ENCODE measurements at regions not wholly inside any gene's neighbourhood (a gene's known extent, or its start where the extent isn't known, plus 50 kb on each side); places are given as distances from the start of the nearest gene placed in this dataset.

DNA sequence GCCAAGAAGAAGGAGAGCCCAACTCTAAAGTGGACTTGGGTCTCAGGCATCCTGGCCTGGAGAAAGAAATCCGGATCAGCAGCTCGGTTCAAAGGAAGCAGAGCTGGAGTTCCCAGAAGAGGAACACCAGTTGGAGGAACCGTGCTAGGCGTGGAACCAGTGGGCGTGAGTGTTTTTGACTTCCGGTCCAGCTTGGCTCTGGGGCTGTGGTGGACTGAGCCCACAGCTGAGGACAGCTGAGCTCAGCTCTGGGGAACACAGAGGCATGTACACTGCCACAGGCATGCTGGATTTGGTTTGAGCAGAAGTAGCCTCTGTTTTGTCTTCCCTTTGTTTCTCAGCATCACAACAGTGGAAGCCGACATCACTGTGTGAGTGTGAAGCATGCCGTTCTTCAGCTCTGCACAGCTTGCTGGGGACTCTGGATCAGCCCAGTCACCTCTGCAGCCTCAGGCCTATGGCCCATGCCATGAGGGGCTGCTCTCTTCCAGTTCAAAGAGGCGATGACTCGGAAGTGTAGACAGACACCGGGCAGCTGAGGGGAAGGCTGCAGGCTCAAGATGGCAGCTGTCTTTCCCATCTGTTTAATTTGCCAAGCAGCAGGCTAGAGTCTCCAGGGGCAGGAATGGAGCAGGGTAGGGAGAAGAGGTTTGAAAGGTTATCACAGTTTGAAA lies 185.8 kb upstream of the UBE3A start:
- Histone ChIP-seq H3K27ac (ENCODE audit: low read depth, low read length) (no peak overlapping the region), H3K36me3 (ENCODE audit: insufficient read depth, low read length) (no peaks in the 10 kb centered on the region), H3K4me1 (ENCODE audit: insufficient read depth, low read length) (no peaks in the 10 kb centered on the region), H3K4me3 (ENCODE audit: low read length) (no peak overlapping the region), H3K27me3 (ENCODE audit: insufficient read depth, low read length) (no peaks in the 10 kb centered on the region), H3K9ac (ENCODE audit: low read depth, low read length) (no peak overlapping the region), H3K9me3 (ENCODE audit: insufficient read depth, low read depth, low read length) (no peaks in the 10 kb centered on the region)
- WGBS: 84% methylated on average over 11 of the region's 11 CpGs

DNA sequence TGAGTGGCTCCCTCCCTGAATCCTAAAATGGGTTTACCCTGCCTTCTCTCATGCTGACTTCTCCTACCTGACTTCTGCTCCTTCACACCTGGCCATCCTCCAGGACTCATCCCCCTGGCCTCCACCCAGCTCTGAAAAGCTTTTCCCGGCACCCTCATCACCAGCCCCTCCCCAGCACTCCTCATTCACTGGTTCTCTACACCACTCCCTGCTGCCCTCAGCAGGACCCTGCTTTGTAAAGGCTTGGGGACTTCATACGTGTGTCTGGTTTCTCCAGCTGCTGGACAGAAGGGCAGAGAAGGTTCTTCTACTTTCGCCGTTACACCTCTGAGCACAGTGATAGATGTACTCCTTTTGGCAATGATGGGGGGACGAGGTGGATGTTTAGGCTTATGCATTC lies 184.9 kb upstream of the UBE3A start:
- Histone ChIP-seq H3K36me3 (ENCODE audit: insufficient read depth, low read length) (no peaks in the 10 kb centered on the region), H3K9ac (ENCODE audit: low read depth, low read length) (no peak overlapping the region), H3K9me3 (ENCODE audit: insufficient read depth, low read depth, low read length) (no peaks in the 10 kb centered on the region), H3K27ac (ENCODE audit: low read depth, low read length) (no peak overlapping the region), H3K4me1 (ENCODE audit: insufficient read depth, low read length) (peaks cover 2% of the 10 kb centered on the region; the same call in 1 of the 2 replicates), H3K4me3 (ENCODE audit: low read length) (no peak overlapping the region), H3K27me3 (ENCODE audit: insufficient read depth, low read length) (no peaks in the 10 kb centered on the region)
- 75% methylated on average over 5 of the region's 5 CpGs for WGBS

DNA sequence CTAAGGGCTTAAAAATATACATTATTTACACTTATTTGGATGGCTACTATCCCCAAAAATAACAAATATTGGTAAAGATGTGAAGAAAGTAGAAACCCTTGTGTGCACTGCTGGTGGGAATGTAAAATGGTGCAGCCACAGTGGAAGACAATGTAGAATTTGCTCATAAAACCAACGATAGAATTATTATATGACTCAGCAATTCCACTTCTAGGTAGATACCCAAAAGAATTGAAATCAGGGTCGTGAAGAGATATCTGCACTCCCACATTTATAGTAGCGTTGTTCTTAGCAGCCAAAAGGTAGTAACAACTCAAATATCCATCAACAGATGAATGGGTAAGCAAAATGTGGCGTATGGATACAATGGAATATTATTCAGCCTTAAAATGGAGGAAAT lies 181.6 kb upstream of the UBE3A start:
- Histone ChIP-seq H3K9me3 (ENCODE audit: insufficient read depth, low read depth, low read length) (no peaks in the 10 kb centered on the region), H3K4me3 (ENCODE audit: low read length) (no peak overlapping the region), H3K27ac (ENCODE audit: low read depth, low read length) (no peak overlapping the region), H3K36me3 (ENCODE audit: insufficient read depth, low read length) (no peaks in the 10 kb centered on the region), H3K4me1 (ENCODE audit: insufficient read depth, low read length) (peaks cover 2% of the 10 kb centered on the region; the same call in 1 of the 2 replicates), H3K27me3 (ENCODE audit: insufficient read depth, low read length) (no peaks in the 10 kb centered on the region), H3K9ac (ENCODE audit: low read depth, low read length) (no peak overlapping the region)
- WGBS: 96% methylated on average over 4 of the region's 4 CpGs

DNA sequence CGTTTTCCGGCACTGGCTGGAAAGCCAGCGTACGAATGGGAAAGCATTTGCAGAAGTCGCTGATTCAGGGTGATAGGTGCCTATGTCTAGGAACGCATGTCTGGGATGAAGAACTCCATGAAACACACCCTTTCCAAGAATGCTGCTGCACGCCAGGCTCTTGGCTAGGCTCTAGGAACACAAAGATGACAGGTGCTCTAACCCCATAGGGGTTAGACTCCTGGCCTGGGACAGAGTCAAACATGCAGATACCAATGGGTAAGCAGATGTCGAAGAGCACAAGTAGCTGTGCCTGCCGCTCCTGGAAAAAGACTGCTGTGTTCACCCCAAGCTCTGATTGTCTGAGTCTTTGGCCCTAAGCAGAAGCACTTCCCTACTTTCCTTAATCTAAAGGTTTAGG lies 180.9 kb upstream of the UBE3A start:
- no peak overlapping the region for H3K9ac ChIP-seq (ENCODE audit: low read depth, low read length)
- no peak overlapping the region for H3K4me3 ChIP-seq (ENCODE audit: low read length)
- no peaks in the 10 kb centered on the region for H3K36me3 ChIP-seq (ENCODE audit: insufficient read depth, low read length)
- 82% methylated on average over 9 of the region's 9 CpGs for WGBS
- no peak overlapping the region for H3K27ac ChIP-seq (ENCODE audit: low read depth, low read length)
- no peaks in the 10 kb centered on the region for H3K27me3 ChIP-seq (ENCODE audit: insufficient read depth, low read length)
- no peaks in the 10 kb centered on the region for H3K9me3 ChIP-seq (ENCODE audit: insufficient read depth, low read depth, low read length)
- peaks cover 2% of the 10 kb centered on the region; the same call in 1 of the 2 replicates for H3K4me1 ChIP-seq (ENCODE audit: insufficient read depth, low read length)

DNA sequence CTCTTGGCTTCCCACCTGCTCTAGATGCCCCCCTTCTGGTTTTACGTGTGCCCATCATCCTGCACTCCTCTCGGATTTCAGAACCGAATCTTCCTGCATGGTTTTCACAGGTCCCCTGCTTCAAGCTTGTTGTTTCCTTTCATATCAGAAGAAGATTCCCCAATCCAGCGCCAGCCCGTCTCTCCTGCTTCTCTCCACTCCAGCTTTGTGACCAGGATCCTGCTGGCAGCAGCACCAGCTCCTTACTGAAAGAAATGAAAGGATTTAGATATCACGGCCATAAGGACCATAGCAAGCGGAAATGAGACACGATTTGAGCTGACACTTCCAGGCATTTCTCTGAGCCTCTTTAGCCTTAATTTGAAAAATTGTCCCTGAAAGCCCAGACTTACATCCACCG lies 180.3 kb upstream of the UBE3A start:
- H3K27ac ChIP-seq (ENCODE audit: low read depth, low read length): no peak overlapping the region
- WGBS: 90% methylated on average over 9 of the region's 9 CpGs
- H3K4me3 ChIP-seq (ENCODE audit: low read length): no peak overlapping the region
- H3K9me3 ChIP-seq (ENCODE audit: insufficient read depth, low read depth, low read length): no peaks in the 10 kb centered on the region
- no peaks in the 10 kb centered on the region for H3K36me3 ChIP-seq (ENCODE audit: insufficient read depth, low read length)
- H3K4me1 ChIP-seq (ENCODE audit: insufficient read depth, low read length): peaks cover 2% of the 10 kb centered on the region; the same call in 1 of the 2 replicates
- H3K27me3 ChIP-seq (ENCODE audit: insufficient read depth, low read length): no peaks in the 10 kb centered on the region
- H3K9ac ChIP-seq (ENCODE audit: low read depth, low read length): no peak overlapping the region

DNA sequence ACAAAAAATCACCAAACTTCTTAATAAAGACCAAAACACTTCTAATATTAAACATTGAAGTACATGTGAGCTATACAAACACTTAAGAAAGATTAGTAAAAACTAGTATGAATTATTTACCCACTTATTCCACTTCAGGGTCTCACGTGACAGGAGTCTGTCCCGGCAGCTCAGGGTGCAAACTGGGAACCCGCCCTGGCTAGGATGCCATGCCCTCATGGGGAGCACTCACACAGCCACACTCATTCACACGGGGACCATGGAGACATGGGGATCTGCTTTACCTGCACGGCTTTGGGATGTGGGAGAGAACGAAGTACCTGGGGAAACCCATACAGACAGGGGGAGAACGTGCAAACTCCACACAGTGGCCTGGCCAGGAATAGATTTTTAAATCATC lies 179.3 kb upstream of the UBE3A start:
- Histone ChIP-seq H3K9ac (ENCODE audit: low read depth, low read length) (no peak overlapping the region), H3K9me3 (ENCODE audit: insufficient read depth, low read depth, low read length) (no peaks in the 10 kb centered on the region), H3K27me3 (ENCODE audit: insufficient read depth, low read length) (no peaks in the 10 kb centered on the region), H3K36me3 (ENCODE audit: insufficient read depth, low read length) (no peaks in the 10 kb centered on the region), H3K27ac (ENCODE audit: low read depth, low read length) (no peak overlapping the region), H3K4me1 (ENCODE audit: insufficient read depth, low read length) (peaks cover 2% of the 10 kb centered on the region; the same call in 1 of the 2 replicates), H3K4me3 (ENCODE audit: low read length) (no peak overlapping the region)
- WGBS: 93% methylated on average over 7 of the region's 7 CpGs

DNA sequence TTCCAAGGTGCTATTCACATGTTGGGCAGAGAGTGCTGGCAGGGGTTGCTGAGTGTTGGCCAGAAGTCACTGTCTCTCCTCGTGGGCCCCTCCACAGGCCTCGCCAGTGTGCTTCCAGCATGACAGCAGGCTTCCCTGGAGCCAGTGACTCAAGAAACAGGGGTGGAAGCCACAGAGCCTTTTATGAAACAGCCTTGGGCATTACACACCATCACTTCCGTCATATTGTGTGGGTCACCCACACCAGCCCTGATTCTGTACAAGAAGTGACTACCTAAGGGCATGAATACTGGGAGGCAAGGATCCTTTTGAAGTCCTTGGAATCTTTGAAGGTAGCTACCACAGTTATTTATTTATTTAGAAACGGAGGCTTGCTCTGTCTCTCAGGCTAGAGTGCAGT lies 177.6 kb upstream of the UBE3A start:
- Histone ChIP-seq H3K9me3 (ENCODE audit: insufficient read depth, low read depth, low read length) (no peaks in the 10 kb centered on the region), H3K27me3 (ENCODE audit: insufficient read depth, low read length) (no peaks in the 10 kb centered on the region), H3K36me3 (ENCODE audit: insufficient read depth, low read length) (no peaks in the 10 kb centered on the region), H3K9ac (ENCODE audit: low read depth, low read length) (no peak overlapping the region), H3K4me3 (ENCODE audit: low read length) (no peak overlapping the region), H3K4me1 (ENCODE audit: insufficient read depth, low read length) (peaks cover 6% of the 10 kb centered on the region; the same call in 1 of the 2 replicates), H3K27ac (ENCODE audit: low read depth, low read length) (no peak overlapping the region)
- whole genome bisulfite sequencing: 95% methylated on average over 4 of the region's 4 CpGs

DNA sequence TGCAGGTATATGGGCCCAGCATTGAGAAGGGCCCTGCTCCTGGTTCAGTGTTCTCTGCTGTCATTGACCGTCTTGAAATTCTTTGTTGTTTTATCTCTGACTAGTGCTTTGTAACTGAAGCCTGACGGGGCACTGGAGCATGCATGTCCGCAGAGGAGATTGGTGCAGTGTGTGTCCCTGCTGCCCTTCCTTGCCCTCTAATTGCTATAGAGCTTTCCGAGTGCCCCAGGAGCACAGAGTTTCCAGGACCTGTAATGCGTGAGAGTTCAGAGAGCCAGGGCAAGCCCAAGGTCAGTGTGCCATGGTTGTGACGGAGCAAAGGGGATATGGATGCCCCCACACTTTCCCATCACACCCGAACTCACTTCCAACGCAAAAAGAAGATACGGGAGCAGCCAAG lies 174.3 kb upstream of the UBE3A start:
- H3K4me3 ChIP-seq (ENCODE audit: low read length): no peak overlapping the region
- H3K36me3 ChIP-seq (ENCODE audit: insufficient read depth, low read length): no peaks in the 10 kb centered on the region
- H3K9ac ChIP-seq (ENCODE audit: low read depth, low read length): no peak overlapping the region
- no peaks in the 10 kb centered on the region for H3K27me3 ChIP-seq (ENCODE audit: insufficient read depth, low read length)
- no peak overlapping the region for H3K27ac ChIP-seq (ENCODE audit: low read depth, low read length)
- H3K4me1 ChIP-seq (ENCODE audit: insufficient read depth, low read length): 0 out of 2 replicates have a peak, but pooled peaks cover 4% of the 10 kb centered on the region
- 90% methylated on average over 9 of the region's 9 CpGs for WGBS
- H3K9me3 ChIP-seq (ENCODE audit: insufficient read depth, low read depth, low read length): no peaks in the 10 kb centered on the region

DNA sequence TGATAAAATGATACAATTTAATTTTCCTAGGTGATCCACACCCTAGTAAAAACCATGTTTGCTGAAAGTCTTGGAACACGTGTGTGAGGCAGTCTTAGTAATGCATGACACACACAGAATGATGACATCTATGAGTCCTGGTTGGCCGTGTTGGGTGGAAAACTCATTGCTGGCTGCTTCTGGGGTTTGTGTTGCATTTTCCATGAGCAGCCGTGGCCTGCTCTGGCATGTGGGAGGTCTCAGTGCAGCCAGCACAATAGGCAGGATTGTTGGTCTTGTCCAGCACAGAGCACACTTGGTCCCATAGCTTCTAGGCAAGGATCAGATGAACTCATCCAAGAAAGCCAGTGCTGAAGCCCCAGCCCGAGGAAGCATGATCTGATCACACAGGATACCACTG lies 172.8 kb upstream of the UBE3A start:
- Histone ChIP-seq H3K4me3 (ENCODE audit: low read length) (no peak overlapping the region), H3K27me3 (ENCODE audit: insufficient read depth, low read length) (no peaks in the 10 kb centered on the region), H3K4me1 (ENCODE audit: insufficient read depth, low read length) (0 out of 2 replicates have a peak, but pooled peaks cover 4% of the 10 kb centered on the region), H3K36me3 (ENCODE audit: insufficient read depth, low read length) (no peaks in the 10 kb centered on the region), H3K9ac (ENCODE audit: low read depth, low read length) (no peak overlapping the region), H3K9me3 (ENCODE audit: insufficient read depth, low read depth, low read length) (no peaks in the 10 kb centered on the region), H3K27ac (ENCODE audit: low read depth, low read length) (no peak overlapping the region)
- 72% methylated on average over 4 of the region's 4 CpGs for WGBS

DNA sequence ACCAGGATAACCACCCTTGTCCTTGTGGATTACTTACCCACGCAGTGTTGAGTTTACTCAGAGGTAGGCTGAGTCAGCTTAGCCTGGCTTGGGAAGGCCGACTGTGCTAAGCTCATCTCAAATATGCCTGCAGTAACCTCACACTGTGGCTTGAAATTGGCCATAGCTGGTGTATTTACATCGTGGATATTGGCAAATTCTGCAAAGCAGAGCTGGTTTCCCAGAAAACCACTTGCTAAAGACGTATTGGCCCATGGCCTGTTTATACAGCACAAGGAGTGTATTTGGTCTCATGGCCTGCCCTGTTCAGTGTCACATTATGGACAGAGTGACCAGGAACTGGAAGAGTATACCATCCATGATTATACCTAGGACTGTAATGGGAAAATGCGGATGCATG lies 170.5 kb upstream of the UBE3A start:
- no peaks in the 10 kb centered on the region for H3K27me3 ChIP-seq (ENCODE audit: insufficient read depth, low read length)
- H3K36me3 ChIP-seq (ENCODE audit: insufficient read depth, low read length): no peaks in the 10 kb centered on the region
- WGBS: 95% methylated on average over 5 of the region's 5 CpGs
- no peak overlapping the region for H3K9ac ChIP-seq (ENCODE audit: low read depth, low read length)
- H3K27ac ChIP-seq (ENCODE audit: low read depth, low read length): no peak overlapping the region
- 0 out of 2 replicates have a peak, but pooled peaks cover 4% of the 10 kb centered on the region for H3K4me1 ChIP-seq (ENCODE audit: insufficient read depth, low read length)
- no peak overlapping the region for H3K4me3 ChIP-seq (ENCODE audit: low read length)
- no peaks in the 10 kb centered on the region for H3K9me3 ChIP-seq (ENCODE audit: insufficient read depth, low read depth, low read length)

DNA sequence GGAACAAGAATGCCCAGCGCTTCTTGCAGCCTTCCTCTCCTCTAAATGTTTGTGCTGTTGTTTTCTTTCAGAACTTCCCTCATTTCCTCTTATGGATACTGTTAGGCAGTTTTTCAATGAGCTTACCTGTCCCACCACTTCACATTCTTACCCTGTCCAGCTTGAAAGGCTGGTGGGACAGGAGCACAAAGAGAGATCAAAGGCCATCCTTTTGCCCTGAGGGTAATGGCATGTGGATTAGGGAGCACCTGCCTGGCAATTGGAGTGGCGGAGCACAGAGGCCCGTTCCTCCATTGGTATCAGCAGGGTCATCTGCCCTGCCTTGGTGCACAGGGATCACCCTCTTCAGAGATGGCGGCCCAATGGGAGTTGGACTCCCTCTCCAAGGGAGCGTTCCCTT lies 170.1 kb upstream of the UBE3A start:
- H3K9me3 ChIP-seq (ENCODE audit: insufficient read depth, low read depth, low read length): no peaks in the 10 kb centered on the region
- H3K27ac ChIP-seq (ENCODE audit: low read depth, low read length): no peak overlapping the region
- 96% methylated on average over 5 of the region's 5 CpGs for WGBS
- no peaks in the 10 kb centered on the region for H3K36me3 ChIP-seq (ENCODE audit: insufficient read depth, low read length)
- no peak overlapping the region for H3K9ac ChIP-seq (ENCODE audit: low read depth, low read length)
- no peaks in the 10 kb centered on the region for H3K27me3 ChIP-seq (ENCODE audit: insufficient read depth, low read length)
- H3K4me1 ChIP-seq (ENCODE audit: insufficient read depth, low read length): 0 out of 2 replicates have a peak, but pooled peaks cover 4% of the 10 kb centered on the region
- no peak overlapping the region for H3K4me3 ChIP-seq (ENCODE audit: low read length)

DNA sequence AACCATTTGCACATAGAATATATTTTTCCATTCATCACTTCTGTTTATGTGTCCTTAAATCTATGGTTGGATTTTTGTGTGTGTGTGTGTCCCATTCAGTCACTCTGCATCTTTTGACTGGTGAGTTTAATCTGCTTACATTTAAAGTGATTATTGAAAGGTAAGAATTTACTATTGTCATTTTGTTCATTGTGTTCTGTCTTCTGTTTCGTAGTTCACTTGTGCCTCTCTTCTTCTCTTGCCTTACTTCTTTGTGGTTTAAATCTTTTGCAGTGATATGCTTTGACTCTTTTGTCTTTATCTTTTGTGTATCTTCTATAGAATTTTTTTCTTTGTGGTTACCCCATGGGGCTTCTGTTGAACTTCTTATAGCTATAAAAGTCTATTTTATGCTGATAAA lies 166.3 kb upstream of the UBE3A start:
- WGBS: 100% methylated on average over 1 of the region's 1 CpG
- Histone ChIP-seq H3K36me3 (ENCODE audit: insufficient read depth, low read length) (no peaks in the 10 kb centered on the region), H3K9ac (ENCODE audit: low read depth, low read length) (no peak overlapping the region), H3K27me3 (ENCODE audit: insufficient read depth, low read length) (no peaks in the 10 kb centered on the region), H3K27ac (ENCODE audit: low read depth, low read length) (no peak overlapping the region), H3K9me3 (ENCODE audit: insufficient read depth, low read depth, low read length) (no peaks in the 10 kb centered on the region), H3K4me3 (ENCODE audit: low read length) (no peak overlapping the region), H3K4me1 (ENCODE audit: insufficient read depth, low read length) (no peaks in the 10 kb centered on the region)

All from HUES64 (cell line).